SK-N-SH treated with all-trans-retinoic acid at 6 μM for 48 hours (cell line): ENCODE measurements at regions not wholly inside any gene's neighbourhood (a gene's known extent, or its start where the extent isn't known, plus 50 kb on each side); places are given as distances from the start of the nearest gene placed in this dataset.

ENCODE experiments used
- ARNTL ChIP-seq: fragments of 450-650 bp; formaldehyde crosslinking; IDR thresholded peaks from 2 replicates; pipeline ENCODE4 v1.5.0; 2020; ENCODE audit warnings: low read depth, mild to moderate bottlenecking, moderate library complexity, borderline replicate concordance
- CSDC2 ChIP-seq: fragments of 250-450 bp; sonication (Bioruptor Pico); IDR thresholded peaks from 2 replicates; pipeline ENCODE4 v1.5.0; 2020; ENCODE audit warnings: mild to moderate bottlenecking, moderate library complexity
- GLIS3 ChIP-seq: fragments of 250-450 bp; sonication (Bioruptor Pico); IDR thresholded peaks from 2 replicates; pipeline ENCODE4 v1.5.0; 2020; ENCODE audit warnings: mild to moderate bottlenecking, moderate library complexity
- OSR1 ChIP-seq: fragments of 250-450 bp; sonication (Bioruptor Pico); IDR thresholded peaks from 2 replicates; pipeline ENCODE4 v1.8.0; 2022; ENCODE audit warnings: moderate library complexity, mild to moderate bottlenecking, inconsistent platforms
- RARB ChIP-seq: fragments of 250-450 bp; sonication (Bioruptor Pico); IDR thresholded peaks from 2 replicates; pipeline ENCODE4 v1.8.0; 2021; ENCODE audit warnings: mild to moderate bottlenecking, moderate library complexity
- SNAI2 ChIP-seq: fragments of 250-450 bp; sonication (Bioruptor Pico); IDR thresholded peaks from 2 replicates; pipeline ENCODE4 v1.5.0; 2020; ENCODE audit warnings: mild to moderate bottlenecking, moderate library complexity
- ZC3H10 ChIP-seq: fragments of 250-450 bp; sonication (Bioruptor Pico); IDR thresholded peaks from 2 replicates; pipeline ENCODE4 v1.5.1; 2021; ENCODE audit warnings: mild to moderate bottlenecking, moderate library complexity
- ZFP3 ChIP-seq: fragments of 250-450 bp; sonication (Bioruptor Pico); IDR thresholded peaks from 2 replicates; pipeline ENCODE4 v1.5.0; 2020; ENCODE audit warnings: mild to moderate bottlenecking, moderate library complexity
- ZFP30 ChIP-seq: fragments of 450-650 bp; formaldehyde crosslinking; IDR thresholded peaks from 2 replicates; pipeline ENCODE4 v1.5.0; 2022; ENCODE audit warnings: mild to moderate bottlenecking, moderate library complexity
- ZNF565 ChIP-seq: fragments of 450-650 bp; formaldehyde crosslinking; conservative IDR thresholded peaks from 2 replicates; pipeline ENCODE4 v1.5.0; 2020; ENCODE audit warnings: low read depth, mild to moderate bottlenecking, moderate library complexity
- TF ChIP-seq, protein P1 (sequence below): fragments of 250-450 bp; sonication (Bioruptor Pico); IDR thresholded peaks from 2 replicates; pipeline ENCODE4 v1.8.0; 2020; ENCODE audit warnings: mild to moderate bottlenecking, moderate library complexity, borderline replicate concordance

DNA sequence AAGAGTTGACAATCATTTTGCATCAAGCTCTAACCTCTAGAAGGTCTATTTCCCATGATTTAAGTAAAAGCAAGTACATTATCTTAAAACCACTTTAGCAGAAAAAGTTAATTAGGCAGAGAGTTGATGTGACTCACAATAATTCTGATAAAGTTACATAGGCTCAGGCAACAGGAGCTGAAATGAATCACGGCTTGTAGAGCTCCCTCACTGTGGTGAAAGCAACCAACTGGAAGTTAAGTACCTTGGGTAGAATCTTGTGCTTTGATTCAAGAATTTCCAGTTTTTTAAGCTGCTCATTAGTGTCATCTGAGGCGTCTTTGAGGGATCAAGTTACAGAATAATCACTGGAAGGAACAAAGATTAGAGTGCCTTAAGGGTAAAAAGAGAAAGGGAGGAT lies 68.9 kb upstream of the NFE2L3 start:
- TF ChIP-seq ZFP3 (CRISPR knock-in tag) (no peak), ZFP30 (CRISPR knock-in tag) (no peak), ZNF565 (no peak), CSDC2 (CRISPR knock-in tag) (no peak), OSR1 (CRISPR knock-in tag) (no peak), RARB (no peak), GLIS3 (CRISPR knock-in tag) (no peak), SNAI2 (CRISPR knock-in tag) (no peak), ZC3H10 (no peak), ARNTL (CRISPR knock-in tag) (no peak)
- TF ChIP-seq, protein P1, sequence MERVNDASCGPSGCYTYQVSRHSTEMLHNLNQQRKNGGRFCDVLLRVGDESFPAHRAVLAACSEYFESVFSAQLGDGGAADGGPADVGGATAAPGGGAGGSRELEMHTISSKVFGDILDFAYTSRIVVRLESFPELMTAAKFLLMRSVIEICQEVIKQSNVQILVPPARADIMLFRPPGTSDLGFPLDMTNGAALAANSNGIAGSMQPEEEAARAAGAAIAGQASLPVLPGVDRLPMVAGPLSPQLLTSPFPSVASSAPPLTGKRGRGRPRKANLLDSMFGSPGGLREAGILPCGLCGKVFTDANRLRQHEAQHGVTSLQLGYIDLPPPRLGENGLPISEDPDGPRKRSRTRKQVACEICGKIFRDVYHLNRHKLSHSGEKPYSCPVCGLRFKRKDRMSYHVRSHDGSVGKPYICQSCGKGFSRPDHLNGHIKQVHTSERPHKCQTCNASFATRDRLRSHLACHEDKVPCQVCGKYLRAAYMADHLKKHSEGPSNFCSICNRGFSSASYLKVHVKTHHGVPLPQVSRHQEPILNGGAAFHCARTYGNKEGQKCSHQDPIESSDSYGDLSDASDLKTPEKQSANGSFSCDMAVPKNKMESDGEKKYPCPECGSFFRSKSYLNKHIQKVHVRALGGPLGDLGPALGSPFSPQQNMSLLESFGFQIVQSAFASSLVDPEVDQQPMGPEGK (CRISPR knock-in tag): no peak
